ENCODE measurements at regions not wholly inside any gene's neighbourhood (a gene's known extent, or its start where the extent isn't known, plus 50 kb on each side); places are given as distances from the start of the nearest gene placed in this dataset.

DNA sequence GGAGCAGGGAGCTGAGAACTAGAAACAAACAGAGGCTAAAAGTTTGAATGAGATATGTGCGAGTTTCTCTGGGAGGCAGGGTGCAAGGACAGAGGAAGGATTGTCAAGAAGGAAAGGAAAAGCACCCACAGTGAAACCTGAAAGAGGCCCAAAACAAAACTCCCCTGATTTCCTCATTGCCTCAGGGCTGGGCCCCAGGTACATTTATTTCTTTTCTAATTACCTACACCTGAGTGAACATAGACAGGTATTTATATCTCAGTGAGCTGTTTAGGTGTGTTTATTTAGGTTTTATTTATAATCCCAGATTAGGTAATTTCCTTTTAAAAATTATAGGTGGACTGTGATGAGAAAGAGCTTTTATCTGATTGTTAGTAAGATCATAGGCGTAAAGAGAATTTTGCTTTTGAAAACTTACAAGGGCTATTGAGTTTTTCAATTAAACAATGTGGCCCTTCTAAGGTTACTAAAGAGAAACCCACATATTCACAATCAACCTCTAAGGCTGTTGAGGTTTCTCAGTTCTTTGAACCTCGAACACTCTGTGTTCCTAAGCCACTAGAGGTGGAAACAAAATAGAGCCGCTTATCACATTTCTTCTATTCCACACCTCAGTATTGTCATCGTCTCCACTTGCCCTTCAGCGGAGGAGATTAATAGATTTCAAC, 344.8 kb downstream of the ZNF608 start:
- TF ChIP-seq, protein P1, sequence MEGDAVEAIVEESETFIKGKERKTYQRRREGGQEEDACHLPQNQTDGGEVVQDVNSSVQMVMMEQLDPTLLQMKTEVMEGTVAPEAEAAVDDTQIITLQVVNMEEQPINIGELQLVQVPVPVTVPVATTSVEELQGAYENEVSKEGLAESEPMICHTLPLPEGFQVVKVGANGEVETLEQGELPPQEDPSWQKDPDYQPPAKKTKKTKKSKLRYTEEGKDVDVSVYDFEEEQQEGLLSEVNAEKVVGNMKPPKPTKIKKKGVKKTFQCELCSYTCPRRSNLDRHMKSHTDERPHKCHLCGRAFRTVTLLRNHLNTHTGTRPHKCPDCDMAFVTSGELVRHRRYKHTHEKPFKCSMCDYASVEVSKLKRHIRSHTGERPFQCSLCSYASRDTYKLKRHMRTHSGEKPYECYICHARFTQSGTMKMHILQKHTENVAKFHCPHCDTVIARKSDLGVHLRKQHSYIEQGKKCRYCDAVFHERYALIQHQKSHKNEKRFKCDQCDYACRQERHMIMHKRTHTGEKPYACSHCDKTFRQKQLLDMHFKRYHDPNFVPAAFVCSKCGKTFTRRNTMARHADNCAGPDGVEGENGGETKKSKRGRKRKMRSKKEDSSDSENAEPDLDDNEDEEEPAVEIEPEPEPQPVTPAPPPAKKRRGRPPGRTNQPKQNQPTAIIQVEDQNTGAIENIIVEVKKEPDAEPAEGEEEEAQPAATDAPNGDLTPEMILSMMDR (IDR thresholded peaks at IDR 0.05): no peak
- TF ChIP-seq POLR2A (IDR thresholded peaks at IDR 0.05): no peak
